Suprapubic skin (tissue), 3 donors: ENCODE measurements at regions not wholly inside any gene's neighbourhood (a gene's known extent, or its start where the extent isn't known, plus 50 kb on each side); places are given as distances from the start of the nearest gene placed in this dataset.

Source experiments
- CTCF ChIP-seq, 2 donors: fragments of 200-600 bp in 1 of 2; fragments of 450-650 bp in 1 of 2; sonication (generic) in 1 of 2; IDR thresholded peaks; one replicate each; pipeline ENCODE4 v1.5.1; 2016 to 2019; ENCODE audit warnings: antibody characterized with exemption in 2 of 2, mild to moderate bottlenecking in 1 of 2, moderate library complexity in 1 of 2
- POLR2A ChIP-seq, 2 donors: fragments of 450-650 bp; IDR thresholded peaks; one replicate each; pipeline ENCODE4 v1.6.1; 2017; ENCODE audit warnings: antibody characterized with exemption in 2 of 2, mild to moderate bottlenecking in 2 of 2, moderate library complexity in 2 of 2

- TF ChIP-seq CTCF (IDR thresholded peaks at IDR 0.05): no peak
- no peak for TF ChIP-seq POLR2A (IDR thresholded peaks at IDR 0.05)
Measured at GRCh38 chr11:37968148-37968547, 1370.1 kb upstream of the RAG2 start.
